ENCODE measurements at regions not wholly inside any gene's neighbourhood (a gene's known extent, or its start where the extent isn't known, plus 50 kb on each side); places are given as distances from the start of the nearest gene placed in this dataset.
"Not testable (repeated sequence)": the region's sequence is repeated elsewhere in the genome, so short reads cannot be mapped to it uniquely, and the experiment has no call there.

DNA sequence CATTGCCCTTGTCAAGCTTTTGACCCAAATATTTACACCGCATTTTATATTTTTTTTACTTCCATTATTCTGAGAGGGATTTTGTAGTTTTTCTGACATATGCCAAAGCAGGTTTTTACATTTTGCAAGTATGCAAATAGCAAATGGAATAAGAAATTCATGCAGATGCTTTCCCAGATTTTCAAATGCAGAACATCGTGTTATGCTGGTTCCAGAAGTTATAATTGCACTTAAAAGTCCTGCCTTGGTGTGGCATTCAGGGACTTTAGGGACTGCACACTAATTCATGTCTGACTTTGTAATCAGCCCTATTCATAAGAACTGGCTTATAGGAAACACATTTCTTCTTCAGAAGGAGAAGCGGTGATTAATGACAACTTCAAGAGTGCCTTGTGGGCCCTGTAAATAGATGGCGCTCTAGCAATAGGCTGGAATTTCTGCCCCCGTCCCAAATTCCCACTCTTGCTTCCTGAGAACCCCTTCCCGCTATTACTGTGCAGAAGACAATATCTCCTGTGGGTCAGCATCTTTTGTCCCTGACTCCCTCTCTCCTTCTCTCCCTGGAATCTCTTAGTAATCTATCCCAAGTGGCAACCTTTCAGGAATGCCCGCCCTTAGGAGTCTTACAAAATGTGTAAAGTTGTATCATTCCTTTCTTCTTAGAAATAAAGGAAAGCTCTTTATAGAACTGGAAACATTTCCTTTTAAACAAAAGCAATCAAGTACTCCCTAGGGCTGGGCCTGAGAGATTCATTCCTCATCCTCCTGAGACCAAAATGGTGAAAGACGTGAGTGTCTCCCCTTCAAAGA lies 264.0 kb downstream of the INHBA start:
- H3K27ac Mint-ChIP-seq = no peak overlapping the region
- DNase-seq (ENCODE audit: low spot score in 2 of 2) (no peak), ATAC-seq (no peak)
- peaks cover 0 to 6% of the 10 kb centered on the region in 2 donors for H3K36me3 Mint-ChIP-seq
- H3K9me3 Mint-ChIP-seq = peaks cover 26 to 27% of the 10 kb centered on the region in 2 donors

DNA sequence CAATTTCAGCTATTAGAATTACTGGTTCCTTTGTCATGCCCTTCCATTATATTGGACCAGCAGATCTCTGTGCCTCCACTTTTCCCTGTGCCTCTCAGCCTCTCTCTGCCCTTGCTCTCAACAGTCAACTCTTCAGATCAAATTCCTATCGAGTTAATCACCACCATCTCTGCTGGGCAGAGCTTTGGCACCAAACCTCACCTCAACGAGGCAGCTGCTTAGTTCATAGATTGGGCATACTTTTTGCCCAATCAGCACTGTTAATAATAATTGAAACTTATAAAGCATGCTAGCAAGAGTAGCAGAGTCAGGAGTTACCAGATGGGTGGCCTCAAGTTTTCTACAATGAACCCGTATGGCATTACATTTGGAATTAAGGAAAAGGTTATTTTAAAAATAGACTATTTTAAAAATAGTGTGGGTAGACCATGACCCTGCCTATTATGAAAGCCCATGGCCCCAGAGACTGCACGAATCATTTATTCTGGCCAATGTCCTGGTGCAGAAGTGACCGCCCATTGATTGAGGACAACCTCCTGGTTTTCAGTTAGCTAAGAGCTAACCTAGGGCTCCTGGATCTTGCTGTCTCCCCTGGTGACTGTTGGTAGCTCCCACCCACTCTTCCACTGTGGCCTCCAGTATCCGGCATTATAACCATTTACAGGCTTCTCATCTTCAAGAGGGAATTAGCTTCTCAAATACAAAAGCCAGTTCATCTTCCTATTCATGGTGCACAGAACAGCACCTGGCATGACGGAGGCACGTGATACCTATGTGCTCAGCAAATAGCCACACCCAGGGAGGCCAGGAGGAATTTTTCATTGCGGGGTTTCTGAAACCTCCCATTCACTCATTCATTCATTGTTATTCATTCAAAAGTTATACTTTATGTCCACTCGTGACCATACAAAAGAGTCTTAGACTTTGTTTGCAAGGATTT lies 265.4 kb downstream of the INHBA start:
- Mint-ChIP-seq H3K9me3 (peaks cover 23 to 26% of the 10 kb centered on the region in 2 donors), H3K36me3 (peaks cover 0 to 6% of the 10 kb centered on the region in 2 donors), H3K27ac (no peak overlapping the region)
- no peak for DNase-seq (ENCODE audit: low spot score in 2 of 2)
- ATAC-seq = no peak

DNA sequence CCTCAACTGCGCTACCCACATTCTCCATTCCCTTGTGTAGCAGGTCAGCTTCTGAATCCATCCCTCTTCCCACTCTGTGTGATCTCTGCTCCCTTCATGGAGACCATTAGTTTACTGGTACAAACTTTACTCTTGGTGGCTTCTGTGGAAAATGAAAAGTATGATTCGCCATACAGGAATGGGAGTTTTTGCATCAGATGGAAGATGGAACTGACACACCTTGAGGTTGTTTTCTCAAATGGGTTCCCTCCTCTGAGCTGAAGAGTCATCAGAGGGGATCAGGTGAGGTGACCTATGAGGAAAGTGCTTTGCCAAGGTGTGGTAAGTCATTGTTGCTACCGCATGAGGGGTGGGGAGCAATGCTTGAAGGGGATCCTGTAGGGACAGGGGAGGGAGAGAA lies 266.8 kb downstream of the INHBA start:
- no peak for DNase-seq (ENCODE audit: low spot score in 2 of 2)
- H3K9me3 Mint-ChIP-seq = peaks cover 23 to 36% of the 10 kb centered on the region in 2 donors
- ATAC-seq = no peak
- H3K36me3 Mint-ChIP-seq = peaks cover 0 to 12% of the 10 kb centered on the region in 2 donors
- peak overlapping the region in 1 of 2 donors; percentile 29 for H3K27ac Mint-ChIP-seq

DNA sequence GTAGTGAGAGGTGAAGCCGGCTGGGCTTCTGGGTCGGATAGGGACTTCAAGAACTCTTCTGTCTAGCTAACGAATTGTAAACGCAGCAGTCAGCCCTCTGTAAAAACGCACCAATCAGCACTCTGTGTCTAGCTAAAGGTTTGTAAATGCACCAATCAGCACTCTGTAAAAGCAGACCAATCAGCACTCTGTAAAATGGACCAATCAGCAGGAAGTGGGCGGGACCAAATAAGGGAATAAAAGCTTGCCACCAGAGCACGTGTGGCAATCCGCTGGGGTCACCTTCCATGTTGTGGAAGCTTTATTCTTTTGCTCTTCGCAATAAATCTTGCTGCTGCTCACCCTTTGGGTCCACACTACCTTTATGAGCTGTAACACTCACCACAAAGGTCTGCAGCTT lies 267.9 kb downstream of the INHBA start:
- H3K27ac Mint-ChIP-seq; ATAC-seq; DNase-seq (ENCODE audit: low spot score in 2 of 2): not testable (repeated sequence)
- H3K9me3 Mint-ChIP-seq = peaks cover 28 to 40% of the 10 kb centered on the region in 2 donors
- H3K36me3 Mint-ChIP-seq = peaks cover 0 to 12% of the 10 kb centered on the region in 2 donors

DNA sequence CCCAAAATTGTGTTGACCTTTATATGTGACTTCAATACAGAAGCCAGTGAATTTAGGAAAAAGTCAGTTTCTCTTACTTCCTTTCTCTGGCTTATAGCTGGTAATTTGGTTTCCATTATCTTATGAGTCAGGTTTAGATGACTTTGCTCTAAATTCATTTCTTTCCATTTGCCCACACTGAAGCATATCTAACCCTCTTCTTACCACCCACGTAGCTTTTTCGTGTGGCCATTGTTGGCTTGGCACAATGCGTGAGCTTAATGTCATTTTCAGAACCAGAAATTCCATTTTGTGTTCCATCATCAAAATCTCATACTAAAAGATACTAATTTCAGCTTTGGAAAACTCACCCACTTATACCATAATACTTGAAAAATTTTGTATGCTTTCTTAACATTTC lies 271.2 kb downstream of the INHBA start:
- Mint-ChIP-seq H3K36me3 (peaks cover 0 to 12% of the 10 kb centered on the region in 2 donors), H3K27ac (no peak overlapping the region), H3K9me3 (peaks cover 34 to 37% of the 10 kb centered on the region in 2 donors)
- ATAC-seq = no peak
- DNase-seq (ENCODE audit: low spot score in 2 of 2) = no peak

DNA sequence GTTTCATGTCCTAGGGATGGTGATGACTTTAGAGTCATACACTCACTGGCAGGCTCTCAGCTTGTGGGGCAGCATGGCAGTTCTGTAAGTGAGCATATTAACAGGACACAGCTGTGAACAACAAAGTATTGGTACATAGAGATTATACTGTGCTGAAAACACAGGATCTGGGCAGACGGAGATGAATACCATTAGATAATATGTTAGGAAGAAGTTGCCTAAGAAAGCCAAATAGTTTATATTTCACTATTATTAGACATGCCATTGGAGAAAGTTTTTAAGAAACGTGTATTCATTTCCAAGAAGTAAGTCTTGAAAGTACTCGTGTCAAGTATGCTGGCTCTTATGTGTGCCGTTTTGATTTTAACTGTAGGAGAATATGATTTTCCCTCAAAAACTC lies 274.5 kb downstream of the INHBA start:
- Mint-ChIP-seq H3K27ac (no peak overlapping the region), H3K9me3 (peaks cover 21 to 29% of the 10 kb centered on the region in 2 donors)
- ATAC-seq = no peak

DNA sequence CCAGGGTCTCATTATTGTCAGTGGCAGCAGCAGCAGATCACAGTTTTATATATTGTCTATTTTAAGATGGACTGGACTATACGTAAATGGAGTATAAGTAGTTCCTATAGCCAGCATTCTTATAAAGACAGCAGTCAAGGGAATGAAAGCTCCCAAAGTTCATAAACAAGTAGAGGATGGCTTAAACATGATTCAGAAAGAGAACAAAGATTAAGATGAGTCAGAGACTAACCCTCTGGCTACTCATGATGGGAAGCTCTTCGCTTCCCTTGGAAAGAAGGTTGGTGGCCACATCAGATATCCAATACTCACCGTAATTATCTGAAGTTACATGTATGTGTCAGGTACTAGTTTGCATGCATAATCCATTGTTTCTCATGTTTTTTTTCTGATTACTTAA lies 277.0 kb downstream of the INHBA start:
- Mint-ChIP-seq H3K36me3 (no peaks in the 10 kb centered on the region), H3K27ac (no peak overlapping the region), H3K9me3 (peaks cover 15 to 20% of the 10 kb centered on the region in 2 donors)
- DNase-seq (ENCODE audit: low spot score in 2 of 2) = no peak
- ATAC-seq = no peak

More for the DNA sequence above, 274.5 kb downstream of the INHBA start:
- peaks cover 0 to 6% of the 10 kb centered on the region in 2 donors for H3K36me3 Mint-ChIP-seq
- DNase-seq (ENCODE audit: low spot score in 2 of 2) = no peak

DNA sequence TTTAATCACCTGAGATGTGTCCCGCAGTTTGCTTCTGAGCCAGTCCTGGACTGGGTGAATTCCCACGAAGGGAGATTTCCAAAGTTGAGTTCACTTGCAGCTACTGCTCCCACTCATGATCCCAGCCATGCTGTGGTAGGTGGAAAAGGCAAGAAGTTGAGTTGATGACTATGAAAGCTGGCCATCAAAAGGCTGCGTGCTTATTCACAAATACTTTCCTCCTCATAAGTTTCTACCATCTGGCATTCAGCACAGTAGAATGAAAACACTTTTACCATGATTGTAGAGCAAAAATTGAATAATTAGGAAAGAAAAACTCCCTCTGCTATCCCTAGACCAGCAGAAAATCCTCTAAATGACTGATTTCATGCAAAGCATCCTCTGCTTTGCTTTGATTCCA lies 281.8 kb downstream of the INHBA start:
- ATAC-seq (no peak), DNase-seq (ENCODE audit: low spot score in 2 of 2) (no peak)
- no peak overlapping the region for H3K27ac Mint-ChIP-seq
- no peaks in the 10 kb centered on the region for H3K36me3 Mint-ChIP-seq
- peaks cover 6 to 9% of the 10 kb centered on the region in 2 donors for H3K9me3 Mint-ChIP-seq

DNA sequence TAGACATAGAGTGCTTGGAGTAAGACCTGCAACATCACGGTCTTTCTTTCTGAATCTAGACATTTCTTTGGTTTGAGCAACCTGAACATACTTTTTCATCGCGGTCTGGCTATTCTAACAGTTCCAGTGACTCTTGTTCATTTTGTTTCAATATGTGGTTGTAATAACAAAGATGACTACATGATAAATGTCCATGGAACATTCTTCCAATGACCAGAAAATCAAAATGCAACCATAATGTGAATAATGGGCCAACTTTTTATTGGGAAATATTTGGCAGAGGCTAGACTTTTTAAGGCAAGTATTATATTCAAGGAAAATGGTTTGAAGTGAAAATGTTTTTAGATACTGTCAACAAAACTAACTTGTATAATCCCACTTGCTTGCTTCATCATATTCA lies 282.5 kb downstream of the INHBA start:
- Mint-ChIP-seq H3K36me3 (no peaks in the 10 kb centered on the region), H3K27ac (no peak overlapping the region), H3K9me3 (peaks cover 4 to 6% of the 10 kb centered on the region in 2 donors)
- ATAC-seq (no peak), DNase-seq (ENCODE audit: low spot score in 2 of 2) (no peak)

DNA sequence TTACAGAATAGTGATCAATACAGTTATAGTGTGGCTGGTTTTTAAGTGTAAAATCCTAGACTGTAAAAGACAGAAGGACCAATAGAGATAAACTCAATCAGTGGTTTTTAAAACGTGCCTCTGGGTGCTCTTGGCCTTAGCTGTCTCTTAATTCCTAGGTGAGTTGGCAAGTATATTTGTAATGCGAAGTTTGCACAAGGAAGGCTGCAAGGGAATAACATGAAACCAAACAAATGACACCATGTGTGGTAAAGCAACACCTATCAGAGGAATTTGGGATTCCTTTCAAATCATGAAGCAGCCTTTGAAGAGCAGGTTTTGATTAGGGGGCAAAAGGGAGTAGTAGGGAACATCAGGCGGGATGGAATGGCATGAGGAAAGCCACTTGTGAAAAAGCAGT lies 284.6 kb downstream of the INHBA start:
- Mint-ChIP-seq H3K36me3 (no peaks in the 10 kb centered on the region), H3K27ac (no peak overlapping the region), H3K9me3 (peaks cover 0 to 13% of the 10 kb centered on the region in 2 donors)
- ATAC-seq (no peak), DNase-seq (ENCODE audit: low spot score in 2 of 2) (no peak)

DNA sequence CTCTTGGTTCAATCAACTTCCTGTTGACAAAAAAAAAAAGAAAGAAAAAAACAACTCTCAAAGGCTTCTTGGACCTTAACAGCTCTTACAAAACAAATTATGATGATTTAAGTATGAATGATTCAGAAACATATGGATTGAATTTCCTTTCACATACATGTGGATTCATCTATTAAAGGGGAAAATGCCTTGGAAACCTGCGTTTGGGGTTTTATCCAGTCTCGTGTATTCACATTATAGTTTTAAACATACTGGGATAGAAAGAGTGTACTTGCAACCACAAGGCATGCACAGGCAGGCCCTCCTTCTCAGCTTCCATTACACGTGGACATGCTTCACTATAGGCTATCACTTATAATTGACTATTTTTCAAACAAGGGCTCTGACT lies 286.7 kb downstream of the INHBA start:
- H3K27ac Mint-ChIP-seq = no peak overlapping the region
- no peaks in the 10 kb centered on the region for H3K36me3 Mint-ChIP-seq
- ATAC-seq = no peak

DNA sequence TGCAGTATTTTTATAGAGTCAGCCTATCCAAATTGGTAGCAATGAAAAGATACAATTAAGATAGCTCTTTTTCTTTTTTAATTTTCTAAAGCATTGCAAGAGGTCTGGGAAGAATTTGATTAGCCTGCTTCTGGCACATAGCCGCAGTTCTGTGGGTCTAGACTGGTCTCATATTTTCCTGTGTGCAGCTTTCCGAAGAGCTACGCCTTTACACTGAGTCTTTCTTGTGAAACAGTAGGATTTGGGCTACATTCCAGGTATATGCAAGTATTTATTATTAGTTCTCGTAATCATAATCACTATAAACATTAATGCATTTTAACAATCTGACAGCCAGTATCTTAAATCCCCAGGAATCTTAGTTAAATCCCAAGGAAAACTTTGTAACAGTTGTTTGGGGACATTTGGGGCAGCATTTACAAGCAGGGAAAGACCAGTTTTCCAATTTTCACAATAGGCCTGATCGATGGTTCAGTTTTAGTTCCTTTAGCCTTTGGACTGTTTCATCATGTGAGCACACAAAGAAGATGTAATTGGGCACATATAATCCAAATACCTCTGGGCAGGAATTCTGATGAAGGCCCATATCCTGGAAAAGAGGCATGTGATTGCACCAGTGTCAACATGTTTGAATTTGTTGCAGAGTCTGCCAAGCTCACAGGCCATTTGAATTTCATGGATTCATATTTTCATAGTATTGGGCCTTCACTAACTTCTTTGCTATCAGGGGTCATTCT lies 287.3 kb downstream of the INHBA start:
- no peaks in the 10 kb centered on the region for H3K36me3 Mint-ChIP-seq
- H3K9me3 Mint-ChIP-seq = peaks cover 7 to 29% of the 10 kb centered on the region in 2 donors
- H3K27ac Mint-ChIP-seq = no peak overlapping the region
- DNase-seq (ENCODE audit: low spot score in 2 of 2) (no peak), ATAC-seq (no peak)

More for the DNA sequence above, 286.7 kb downstream of the INHBA start:
- DNase-seq (ENCODE audit: low spot score in 2 of 2) = no peak
- H3K9me3 Mint-ChIP-seq = peaks cover 5 to 29% of the 10 kb centered on the region in 2 donors

DNA sequence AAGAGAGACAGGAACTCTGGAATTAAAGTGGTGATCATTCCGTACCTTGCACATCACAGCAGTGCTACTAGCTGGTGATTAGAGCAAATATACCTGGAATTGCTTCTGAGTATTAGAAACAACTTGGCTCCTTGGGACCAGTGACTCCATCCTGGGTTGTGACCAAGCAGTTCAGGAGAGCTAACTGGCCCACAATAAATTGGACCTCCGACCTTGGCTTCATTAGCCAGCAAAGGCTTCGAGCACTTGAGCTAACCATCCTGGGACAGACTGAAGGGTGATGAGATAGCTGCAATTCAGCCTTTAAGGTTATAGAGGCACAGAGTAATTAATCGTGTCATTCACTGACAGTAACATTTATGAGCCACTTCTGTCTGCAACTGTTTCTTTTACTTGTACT lies 287.8 kb downstream of the INHBA start:
- ATAC-seq (no peak), DNase-seq (ENCODE audit: low spot score in 2 of 2) (no peak)
- Mint-ChIP-seq H3K36me3 (no peaks in the 10 kb centered on the region), H3K27ac (no peak overlapping the region), H3K9me3 (peaks cover 7 to 29% of the 10 kb centered on the region in 2 donors)

DNA sequence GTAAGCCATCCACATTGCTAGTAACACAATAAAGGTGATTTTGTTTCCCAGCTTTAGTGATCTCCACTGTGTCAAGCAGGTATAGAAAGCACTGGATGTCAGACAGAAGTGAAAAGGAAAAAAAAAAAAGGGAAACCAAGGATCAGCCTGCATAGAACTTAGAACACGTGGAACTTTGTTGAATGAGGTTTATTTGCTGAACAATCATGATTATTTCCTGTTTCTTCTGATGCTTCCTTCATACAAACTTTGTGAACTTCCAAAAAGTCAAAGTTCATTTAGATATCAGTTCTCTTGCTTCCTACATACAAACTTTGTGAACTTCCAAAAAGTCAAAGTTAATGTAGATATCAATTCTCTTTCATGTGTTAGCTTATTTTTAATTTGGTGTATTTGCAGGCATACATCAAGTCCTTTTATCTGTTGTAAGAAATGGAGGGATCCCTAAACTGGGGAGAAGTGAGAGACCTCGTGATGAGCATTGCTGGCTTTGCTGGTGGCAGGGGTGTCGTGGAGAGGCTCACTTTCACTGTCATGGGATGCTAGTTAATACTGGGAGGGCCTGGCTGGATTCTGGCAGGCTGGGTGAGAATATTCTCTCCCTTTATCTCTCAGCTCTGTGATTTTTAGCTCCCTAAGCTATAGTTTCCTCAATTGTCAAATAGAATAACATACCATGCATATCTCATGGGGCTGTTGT lies 298.4 kb downstream of the INHBA start:
- Mint-ChIP-seq H3K9me3 (peaks cover 16 to 17% of the 10 kb centered on the region in 2 donors), H3K27ac (no peak overlapping the region), H3K36me3 (peaks cover 0 to 6% of the 10 kb centered on the region in 2 donors)
- DNase-seq (ENCODE audit: low spot score in 2 of 2) = no peak
- no peak for ATAC-seq

DNA sequence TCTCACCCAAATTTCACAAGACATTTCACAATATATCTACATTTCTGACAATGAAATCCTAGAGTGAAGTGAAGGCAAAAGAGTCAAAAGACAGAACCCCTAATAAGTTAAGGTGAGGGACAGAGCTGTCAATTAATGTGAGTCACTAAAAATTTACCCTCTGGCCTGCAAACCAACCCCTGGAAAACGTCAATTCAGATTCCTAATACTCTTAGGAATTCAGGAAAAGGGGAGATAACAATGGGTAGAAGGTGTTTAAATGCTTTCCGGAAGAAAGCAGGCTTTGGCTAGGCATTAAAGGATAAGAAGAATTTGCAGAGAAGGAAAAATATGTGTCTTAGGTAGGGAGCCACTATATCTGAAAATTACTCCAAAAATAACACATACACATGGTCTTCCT lies 299.6 kb downstream of the INHBA start:
- Mint-ChIP-seq H3K9me3 (peaks cover 17 to 20% of the 10 kb centered on the region in 2 donors), H3K27ac (no peak overlapping the region), H3K36me3 (peaks cover 0 to 6% of the 10 kb centered on the region in 2 donors)
- ATAC-seq = no peak
- DNase-seq (ENCODE audit: low spot score in 2 of 2) = no peak

DNA sequence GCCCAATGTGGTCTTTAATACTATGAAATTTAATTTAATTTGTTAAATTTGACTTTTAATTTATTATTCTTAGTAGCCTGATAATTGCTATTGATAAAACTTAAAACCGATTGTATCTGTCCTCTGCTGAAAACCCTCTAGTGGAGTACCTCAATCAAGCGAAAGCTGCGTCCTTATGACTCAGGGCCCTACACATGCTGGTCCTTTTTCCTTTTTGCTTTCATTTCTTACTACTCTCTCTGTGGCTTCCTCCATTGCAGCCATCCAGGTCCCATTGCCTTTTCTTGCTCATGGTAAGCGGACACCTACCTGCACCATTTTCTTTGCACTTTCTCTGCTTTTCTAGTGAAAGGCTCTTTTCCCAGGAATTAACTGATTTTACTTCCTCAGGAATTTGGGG lies 301.1 kb downstream of the INHBA start:
- DNase-seq (ENCODE audit: low spot score in 2 of 2) (no peak), ATAC-seq (no peak)
- Mint-ChIP-seq H3K36me3 (peaks cover 0 to 6% of the 10 kb centered on the region in 2 donors), H3K27ac (no peak overlapping the region), H3K9me3 (peaks cover 18 to 21% of the 10 kb centered on the region in 2 donors)
